ENCODE measurements at regions not wholly inside any gene's neighbourhood (a gene's known extent, or its start where the extent isn't known, plus 50 kb on each side); places are given as distances from the start of the nearest gene placed in this dataset.

DNA sequence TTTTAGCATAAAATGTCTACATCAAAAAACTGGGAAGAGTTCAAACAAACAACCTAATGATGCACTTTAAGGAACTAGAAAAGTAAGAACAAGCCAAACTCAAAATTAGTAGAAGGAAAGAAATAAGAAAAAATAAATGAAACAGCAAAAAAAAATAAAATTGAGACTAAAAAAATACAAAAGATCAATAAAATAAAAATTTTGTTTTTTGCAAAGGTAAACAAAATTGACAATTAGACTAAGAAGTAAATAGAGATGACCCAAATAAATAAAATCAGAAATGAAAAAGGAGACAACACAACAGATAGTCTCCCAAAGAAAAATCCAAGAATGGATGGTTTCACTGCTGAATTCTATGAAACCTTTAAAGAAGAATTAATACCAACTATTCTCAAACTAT lies 89.6 kb upstream of the MME start:
- no peak overlapping the region for H3K4me3 ChIP-seq
- no peak for ATAC-seq (ENCODE audit: low FRiP score in 2 of 2)
- TF ChIP-seq EP300 (IDR thresholded peaks at IDR 0.05) (no peak), POLR2AphosphoS5 (IDR thresholded peaks at IDR 0.05) (no peak), POLR2A (IDR thresholded peaks at IDR 0.05) (no peak)
- TF ChIP-seq, protein P1, sequence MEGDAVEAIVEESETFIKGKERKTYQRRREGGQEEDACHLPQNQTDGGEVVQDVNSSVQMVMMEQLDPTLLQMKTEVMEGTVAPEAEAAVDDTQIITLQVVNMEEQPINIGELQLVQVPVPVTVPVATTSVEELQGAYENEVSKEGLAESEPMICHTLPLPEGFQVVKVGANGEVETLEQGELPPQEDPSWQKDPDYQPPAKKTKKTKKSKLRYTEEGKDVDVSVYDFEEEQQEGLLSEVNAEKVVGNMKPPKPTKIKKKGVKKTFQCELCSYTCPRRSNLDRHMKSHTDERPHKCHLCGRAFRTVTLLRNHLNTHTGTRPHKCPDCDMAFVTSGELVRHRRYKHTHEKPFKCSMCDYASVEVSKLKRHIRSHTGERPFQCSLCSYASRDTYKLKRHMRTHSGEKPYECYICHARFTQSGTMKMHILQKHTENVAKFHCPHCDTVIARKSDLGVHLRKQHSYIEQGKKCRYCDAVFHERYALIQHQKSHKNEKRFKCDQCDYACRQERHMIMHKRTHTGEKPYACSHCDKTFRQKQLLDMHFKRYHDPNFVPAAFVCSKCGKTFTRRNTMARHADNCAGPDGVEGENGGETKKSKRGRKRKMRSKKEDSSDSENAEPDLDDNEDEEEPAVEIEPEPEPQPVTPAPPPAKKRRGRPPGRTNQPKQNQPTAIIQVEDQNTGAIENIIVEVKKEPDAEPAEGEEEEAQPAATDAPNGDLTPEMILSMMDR (IDR thresholded peaks at IDR 0.05) = no peak

DNA sequence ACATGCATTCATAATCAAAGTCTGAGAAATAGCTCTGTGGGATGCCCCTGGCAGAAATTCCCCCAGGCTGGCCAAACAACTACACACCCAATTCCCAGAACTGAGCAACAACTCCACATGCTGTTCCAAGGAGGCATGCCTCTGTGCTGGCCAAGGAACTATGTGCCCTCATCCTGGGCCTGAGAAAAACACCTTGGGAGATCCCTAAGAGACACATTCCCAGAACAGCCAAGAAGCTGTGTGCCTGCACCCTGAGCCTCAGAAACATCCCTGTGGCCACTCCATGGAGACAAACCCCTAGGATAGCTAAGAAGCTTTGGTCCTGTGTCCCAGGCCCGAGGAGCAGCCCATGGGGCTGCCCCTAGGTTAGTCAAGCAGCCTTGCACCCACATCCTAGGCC lies 92.3 kb upstream of the MME start:
- ATAC-seq (ENCODE audit: low FRiP score in 2 of 2) = no peak
- no peaks in the 10 kb centered on the region for H3K4me1 ChIP-seq
- H3K9me3 ChIP-seq = no peaks in the 10 kb centered on the region
- TF ChIP-seq, protein P1 (IDR thresholded peaks at IDR 0.05) = no peak
- TF ChIP-seq EP300 (IDR thresholded peaks at IDR 0.05) (no peak), POLR2A (IDR thresholded peaks at IDR 0.05) (no peak), POLR2AphosphoS5 (IDR thresholded peaks at IDR 0.05) (no peak)
- no peaks in the 10 kb centered on the region for H3K27me3 ChIP-seq
- WGBS, 2 donors = 67 to 79% methylated on average over 1 of the region's 1 CpG
- H3K36me3 ChIP-seq = no peaks in the 10 kb centered on the region
- H3K4me3 ChIP-seq = no peak overlapping the region
- no peak overlapping the region for H3K27ac ChIP-seq
- DNase-seq = no peak

More for the DNA sequence above, 89.6 kb upstream of the MME start:
- Histone ChIP-seq H3K27ac (no peak overlapping the region), H3K27me3 (no peaks in the 10 kb centered on the region), H3K9me3 (no peaks in the 10 kb centered on the region), H3K4me1 (no peaks in the 10 kb centered on the region), H3K36me3 (no peaks in the 10 kb centered on the region)
- DNase-seq = no peak

DNA sequence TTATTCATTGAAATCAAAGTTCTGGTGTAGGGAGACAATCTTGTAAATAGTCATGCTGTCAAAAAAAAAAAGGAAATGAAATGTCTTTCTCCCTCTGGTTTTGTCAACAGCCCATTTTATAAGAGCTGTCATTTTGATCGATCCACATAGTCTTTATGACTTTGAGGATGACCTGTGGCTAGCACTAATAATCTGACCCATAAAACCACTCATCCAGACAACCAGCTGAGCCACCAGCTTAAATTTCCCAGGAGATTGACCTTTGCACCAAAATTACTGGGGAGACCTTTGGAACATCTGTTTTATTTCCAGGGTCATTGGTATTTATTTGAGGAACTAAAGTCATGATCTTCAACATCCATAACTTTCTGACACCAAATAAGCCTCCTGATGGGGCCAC lies 98.5 kb upstream of the MME start:
- ATAC-seq (ENCODE audit: low FRiP score in 2 of 2) (no peak), DNase-seq (no peak)
- Histone ChIP-seq H3K4me3 (no peak overlapping the region), H3K4me1 (no peaks in the 10 kb centered on the region), H3K27me3 (no peaks in the 10 kb centered on the region), H3K27ac (no peak overlapping the region), H3K36me3 (no peaks in the 10 kb centered on the region), H3K9me3 (no peaks in the 10 kb centered on the region)
- WGBS, 2 donors = 79 to 91% methylated on average over 1 of the region's 1 CpG
- TF ChIP-seq, protein P1 (IDR thresholded peaks at IDR 0.05) = no peak
- TF ChIP-seq EP300 (IDR thresholded peaks at IDR 0.05) = no peak
- no peak for TF ChIP-seq POLR2AphosphoS5 (IDR thresholded peaks at IDR 0.05)
- no peak for TF ChIP-seq POLR2A (IDR thresholded peaks at IDR 0.05)

DNA sequence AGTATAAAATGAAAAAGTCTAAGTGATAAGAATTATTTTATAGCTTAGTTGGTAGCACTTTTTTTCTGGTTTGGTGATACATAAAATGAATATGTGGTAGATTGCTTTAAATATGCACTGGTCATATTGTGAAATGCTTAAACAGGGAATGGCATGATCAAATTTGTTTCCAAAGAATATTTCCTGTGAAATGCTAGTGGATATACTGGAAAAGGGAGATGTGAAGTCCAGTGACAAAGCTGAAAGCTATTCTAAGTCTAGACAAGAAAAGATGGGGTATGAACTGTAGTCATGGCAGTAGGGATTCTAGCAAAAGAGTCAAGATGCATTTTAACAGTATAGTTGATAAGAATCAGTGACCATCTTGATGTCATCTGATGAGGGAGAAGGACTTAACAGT lies 98.9 kb upstream of the MME start:
- Histone ChIP-seq H3K9me3 (no peaks in the 10 kb centered on the region), H3K4me3 (no peak overlapping the region), H3K36me3 (no peaks in the 10 kb centered on the region), H3K4me1 (no peaks in the 10 kb centered on the region), H3K27me3 (no peaks in the 10 kb centered on the region), H3K27ac (no peak overlapping the region)
- ATAC-seq (ENCODE audit: low FRiP score in 2 of 2) (no peak), DNase-seq (no peak)
- TF ChIP-seq POLR2AphosphoS5 (IDR thresholded peaks at IDR 0.05) = no peak
- TF ChIP-seq POLR2A (IDR thresholded peaks at IDR 0.05) = no peak
- no peak for TF ChIP-seq EP300 (IDR thresholded peaks at IDR 0.05)
- TF ChIP-seq, protein P1 (IDR thresholded peaks at IDR 0.05) = no peak

DNA sequence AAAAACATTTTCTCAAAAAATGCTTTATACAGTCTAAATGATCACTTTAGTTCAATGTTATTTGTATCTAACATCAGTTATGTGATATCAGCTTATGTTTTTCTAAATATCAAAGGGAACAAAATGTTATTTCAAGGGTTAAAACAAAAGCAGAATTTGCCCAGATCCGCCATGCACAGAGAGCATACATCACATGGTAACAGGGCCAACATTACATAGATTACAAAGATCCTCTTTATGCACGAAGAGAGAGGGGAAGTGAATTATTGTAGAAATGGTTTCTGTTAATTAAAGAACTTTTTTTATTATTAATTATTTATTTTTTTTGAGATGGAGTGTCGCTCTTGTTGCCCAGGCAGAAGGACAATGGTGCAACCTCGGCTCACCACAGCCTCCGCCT lies 100.8 kb upstream of the MME start:
- ATAC-seq (ENCODE audit: low FRiP score in 2 of 2) (no peak), DNase-seq (no peak)
- Histone ChIP-seq H3K4me1 (no peaks in the 10 kb centered on the region), H3K4me3 (no peak overlapping the region), H3K27ac (no peak overlapping the region), H3K36me3 (no peaks in the 10 kb centered on the region), H3K9me3 (no peaks in the 10 kb centered on the region), H3K27me3 (no peaks in the 10 kb centered on the region)
- WGBS, 2 donors = 81 to 82% methylated on average over 5 of the region's 5 CpGs
- TF ChIP-seq, protein P1 (IDR thresholded peaks at IDR 0.05) = no peak
- TF ChIP-seq POLR2A (IDR thresholded peaks at IDR 0.05) = no peak
- TF ChIP-seq EP300 (IDR thresholded peaks at IDR 0.05) = no peak
- no peak for TF ChIP-seq POLR2AphosphoS5 (IDR thresholded peaks at IDR 0.05)

Measured in upper lobe of left lung (tissue), 6 donors.